ENCODE measurements at regions not wholly inside any gene's neighbourhood (a gene's known extent, or its start where the extent isn't known, plus 50 kb on each side); places are given as distances from the start of the nearest gene placed in this dataset.

- TF ChIP-seq MYC (IDR thresholded peaks at IDR 0.05; ENCODE audit: low read depth, low read length) = no peak
- no peak for TF ChIP-seq MAX (IDR thresholded peaks at IDR 0.05; ENCODE audit: insufficient read depth, insufficient read length)
- TF ChIP-seq, protein P1, sequence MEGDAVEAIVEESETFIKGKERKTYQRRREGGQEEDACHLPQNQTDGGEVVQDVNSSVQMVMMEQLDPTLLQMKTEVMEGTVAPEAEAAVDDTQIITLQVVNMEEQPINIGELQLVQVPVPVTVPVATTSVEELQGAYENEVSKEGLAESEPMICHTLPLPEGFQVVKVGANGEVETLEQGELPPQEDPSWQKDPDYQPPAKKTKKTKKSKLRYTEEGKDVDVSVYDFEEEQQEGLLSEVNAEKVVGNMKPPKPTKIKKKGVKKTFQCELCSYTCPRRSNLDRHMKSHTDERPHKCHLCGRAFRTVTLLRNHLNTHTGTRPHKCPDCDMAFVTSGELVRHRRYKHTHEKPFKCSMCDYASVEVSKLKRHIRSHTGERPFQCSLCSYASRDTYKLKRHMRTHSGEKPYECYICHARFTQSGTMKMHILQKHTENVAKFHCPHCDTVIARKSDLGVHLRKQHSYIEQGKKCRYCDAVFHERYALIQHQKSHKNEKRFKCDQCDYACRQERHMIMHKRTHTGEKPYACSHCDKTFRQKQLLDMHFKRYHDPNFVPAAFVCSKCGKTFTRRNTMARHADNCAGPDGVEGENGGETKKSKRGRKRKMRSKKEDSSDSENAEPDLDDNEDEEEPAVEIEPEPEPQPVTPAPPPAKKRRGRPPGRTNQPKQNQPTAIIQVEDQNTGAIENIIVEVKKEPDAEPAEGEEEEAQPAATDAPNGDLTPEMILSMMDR (IDR thresholded peaks at IDR 0.05; ENCODE audit: extremely low read depth in 1 of 2, insufficient read depth in 1 of 2, low read depth in 1 of 2, low read length in 2 of 2) = no peak
- TF ChIP-seq POLR2A (IDR thresholded peaks at IDR 0.05; ENCODE audit: low read depth, low read length) = no peak
- TF ChIP-seq GATA2 (IDR thresholded peaks at IDR 0.05; ENCODE audit: insufficient read depth, insufficient read length, low read depth, low read length) = no peak
- TF ChIP-seq JUN (IDR thresholded peaks at IDR 0.05; ENCODE audit: borderline replicate concordance, insufficient read depth, insufficient read length, low read depth) = no peak
- TF ChIP-seq POLR2AphosphoS5 (IDR thresholded peaks at IDR 0.05; ENCODE audit: insufficient read depth, low read depth, low read length) = no peak
- no peak for TF ChIP-seq EZH2 (IDR thresholded peaks at IDR 0.05; ENCODE audit: borderline replicate concordance, low read depth, low read length, severe bottlenecking)
- TF ChIP-seq FOS (IDR thresholded peaks at IDR 0.05; ENCODE audit: borderline replicate concordance, insufficient read depth, low read length) = no peak
Measured at GRCh38 chr6:22653980-22654610, 84.7 kb downstream of the HDGFL1 start.
